PC-3 (cell line): ENCODE measurements at regions not wholly inside any gene's neighbourhood (a gene's known extent, or its start where the extent isn't known, plus 50 kb on each side); places are given as distances from the start of the nearest gene placed in this dataset.

Experiments
- EZH2 ChIP-seq: fragments of 300-600 bp; sonication (generic); IDR thresholded peaks from one replicate; pipeline ENCODE4 v1.6.1; 2017; ENCODE audit warnings: antibody characterized with exemption, mild to moderate bottlenecking, low read length; ENCODE audit not compliant: unreplicated experiment
- TF ChIP-seq, protein P1 (sequence below): fragments of 300-600 bp; sonication (generic); conservative IDR thresholded peaks from 2 replicates; pipeline ENCODE4 v1.5.1; 2017; ENCODE audit warnings: antibody characterized with exemption, low read depth, mild to moderate bottlenecking, low read length

DNA sequence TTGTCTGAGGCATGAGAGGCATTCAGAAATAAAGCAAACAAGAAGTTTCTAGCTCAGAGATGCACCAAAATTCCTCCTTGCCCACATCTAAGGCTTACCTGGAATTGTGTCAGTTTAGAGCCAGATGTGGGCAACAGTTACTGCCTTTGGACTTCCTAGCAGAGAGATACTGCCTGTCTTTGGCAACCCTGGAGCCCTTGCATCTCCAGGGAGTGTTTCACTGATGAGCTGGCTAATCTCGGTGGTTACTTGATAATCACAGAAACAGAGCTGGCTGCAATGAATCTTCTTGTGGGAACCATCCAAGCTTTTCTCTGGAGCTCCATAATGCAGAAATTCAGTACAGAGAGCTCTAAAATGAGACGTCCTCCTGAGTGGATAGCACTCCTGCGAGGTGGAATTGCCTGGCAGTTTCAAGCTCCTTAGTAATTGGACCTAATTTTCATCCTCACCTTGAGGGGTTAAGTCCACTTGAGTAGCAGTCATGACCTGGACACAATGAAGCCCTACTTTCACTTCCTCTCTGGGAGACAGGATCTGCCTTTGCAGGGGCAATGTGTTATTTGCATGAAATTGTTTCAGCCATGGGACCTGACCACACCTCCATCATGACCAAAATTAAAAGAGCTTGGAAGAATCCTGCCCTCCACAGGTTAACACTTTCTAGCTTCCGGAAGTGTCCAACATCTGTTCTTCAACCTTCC is 108.8 kb upstream of the ARHGAP5 start:
- TF ChIP-seq EZH2, result no peak
- TF ChIP-seq, protein P1, sequence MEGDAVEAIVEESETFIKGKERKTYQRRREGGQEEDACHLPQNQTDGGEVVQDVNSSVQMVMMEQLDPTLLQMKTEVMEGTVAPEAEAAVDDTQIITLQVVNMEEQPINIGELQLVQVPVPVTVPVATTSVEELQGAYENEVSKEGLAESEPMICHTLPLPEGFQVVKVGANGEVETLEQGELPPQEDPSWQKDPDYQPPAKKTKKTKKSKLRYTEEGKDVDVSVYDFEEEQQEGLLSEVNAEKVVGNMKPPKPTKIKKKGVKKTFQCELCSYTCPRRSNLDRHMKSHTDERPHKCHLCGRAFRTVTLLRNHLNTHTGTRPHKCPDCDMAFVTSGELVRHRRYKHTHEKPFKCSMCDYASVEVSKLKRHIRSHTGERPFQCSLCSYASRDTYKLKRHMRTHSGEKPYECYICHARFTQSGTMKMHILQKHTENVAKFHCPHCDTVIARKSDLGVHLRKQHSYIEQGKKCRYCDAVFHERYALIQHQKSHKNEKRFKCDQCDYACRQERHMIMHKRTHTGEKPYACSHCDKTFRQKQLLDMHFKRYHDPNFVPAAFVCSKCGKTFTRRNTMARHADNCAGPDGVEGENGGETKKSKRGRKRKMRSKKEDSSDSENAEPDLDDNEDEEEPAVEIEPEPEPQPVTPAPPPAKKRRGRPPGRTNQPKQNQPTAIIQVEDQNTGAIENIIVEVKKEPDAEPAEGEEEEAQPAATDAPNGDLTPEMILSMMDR, result no peak
